OCI-LY7 (cell line): ENCODE measurements at regions not wholly inside any gene's neighbourhood (a gene's known extent, or its start where the extent isn't known, plus 50 kb on each side); places are given as distances from the start of the nearest gene placed in this dataset.

Experiments used
- CTCF ChIP-seq: fragments of 200-600 bp; sonication (generic); conservative IDR thresholded peaks from 2 replicates; pipeline ENCODE4 v1.5.1; 2014; ENCODE audit warnings: mild to moderate bottlenecking, antibody characterized with exemption, low read length, moderate library complexity, mixed read lengths
- EZH2phosphoT487 ChIP-seq: fragments of 200-600 bp; sonication (generic); IDR thresholded peaks from 2 replicates; pipeline ENCODE4 v1.6.1; 2018; ENCODE audit warnings: low read depth, borderline replicate concordance, mild to moderate bottlenecking, mixed run types, antibody characterized with exemption, low read length, moderate library complexity, mixed read lengths

GRCh38 chr4:135238940-135239339 lies 1037.4 kb upstream of the PABPC4L start:
- TF ChIP-seq CTCF (no peak), EZH2phosphoT487 (no peak)
